ENCODE measurements at regions not wholly inside any gene's neighbourhood (a gene's known extent, or its start where the extent isn't known, plus 50 kb on each side); places are given as distances from the start of the nearest gene placed in this dataset.

- DNase-seq, result no peak
Observed at GRCh38 chr14:48546996-48547395, 871.6 kb upstream of the MDGA2 start.

DNA sequence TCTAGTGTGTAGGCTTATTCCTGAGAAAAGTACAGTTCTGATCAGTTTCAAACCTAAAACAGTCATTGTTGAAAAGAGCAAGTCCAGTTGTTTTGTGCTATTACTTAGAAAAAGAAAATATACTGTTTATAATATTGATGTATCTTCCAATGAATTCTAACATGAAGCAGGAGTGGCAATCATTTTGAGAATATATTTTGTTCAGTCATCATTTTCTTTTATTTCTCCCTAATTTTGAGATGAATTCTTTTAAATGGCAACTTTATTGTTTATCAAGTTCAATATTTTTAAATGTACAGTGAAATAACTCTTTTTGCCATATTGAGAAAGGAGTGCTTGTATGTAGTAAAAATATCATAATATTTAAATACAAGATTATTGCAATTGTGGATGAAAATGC is 862.2 kb upstream of the MDGA2 start:
- DNase-seq, result no peak

GRCh38 chr14:48536318-48536717 is 860.9 kb upstream of the MDGA2 start:
- no peak for DNase-seq

- DNase-seq, result no peak
Observed at GRCh38 chr14:48527832-48528231, 852.4 kb upstream of the MDGA2 start.

DNA sequence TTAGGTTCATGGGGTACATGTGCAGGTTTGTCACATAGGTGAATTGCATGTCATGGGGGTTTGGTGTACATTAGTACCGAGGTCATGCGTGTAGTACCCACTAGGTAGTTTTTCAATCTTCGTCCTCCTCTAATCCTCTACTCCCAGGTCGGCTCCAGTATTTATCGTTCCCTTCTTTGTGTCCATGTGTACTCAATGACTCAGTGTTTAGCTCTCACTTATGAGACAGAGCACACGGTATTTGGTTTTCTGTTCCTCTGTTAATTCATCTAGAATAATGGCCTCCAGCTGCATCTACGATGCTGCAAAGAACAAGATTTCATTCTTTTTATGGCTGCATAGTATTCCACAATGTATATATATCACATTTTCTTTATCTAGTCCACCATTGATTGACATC is 850.9 kb upstream of the MDGA2 start:
- no peak for DNase-seq

DNA sequence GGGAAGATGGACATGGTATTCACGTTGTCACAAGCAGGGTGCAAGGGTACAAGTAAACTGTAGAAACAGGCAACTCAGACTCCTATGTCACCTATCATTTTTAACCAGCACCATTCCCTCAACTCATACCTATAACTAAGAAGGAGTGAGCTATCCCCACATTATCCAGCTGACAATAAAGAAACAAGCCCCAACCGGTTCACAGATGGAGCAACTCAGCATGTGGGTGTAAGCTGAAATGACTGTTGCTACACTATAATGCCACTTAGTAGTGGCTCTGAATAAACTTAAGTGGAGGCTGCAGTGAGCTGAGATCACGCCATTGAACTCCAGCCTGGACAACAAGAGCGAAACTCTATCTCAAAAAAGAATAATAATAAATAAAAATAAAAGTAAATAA is 829.5 kb upstream of the MDGA2 start:
- DNase-seq, result no peak

DNA sequence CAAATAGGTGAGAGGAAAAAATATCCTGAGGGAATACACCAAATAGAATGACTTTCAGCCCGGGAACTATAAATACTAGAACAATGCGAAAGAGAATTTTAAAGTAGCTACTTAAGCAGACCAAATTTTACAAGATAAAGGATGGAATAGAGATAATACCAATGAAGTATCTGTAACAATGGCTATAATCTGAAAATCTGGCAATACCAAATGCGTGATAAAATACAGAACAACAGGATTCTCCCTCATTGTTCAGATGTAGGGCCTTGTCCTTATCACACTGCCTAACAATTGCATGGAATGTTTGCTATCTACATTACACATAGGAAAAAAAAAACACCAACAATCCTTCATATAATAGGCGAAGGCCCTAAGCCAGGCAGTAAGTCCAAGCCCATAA is 815.4 kb upstream of the MDGA2 start:
- no peak for DNase-seq

- no peak for DNase-seq
Observed at GRCh38 chr14:48473944-48474343, 798.5 kb upstream of the MDGA2 start.

- no peak for DNase-seq
Observed at GRCh38 chr14:48456051-48456450, 780.6 kb upstream of the MDGA2 start.

- DNase-seq, result no peak
Observed at GRCh38 chr14:48454887-48455286, 779.5 kb upstream of the MDGA2 start.

DNA sequence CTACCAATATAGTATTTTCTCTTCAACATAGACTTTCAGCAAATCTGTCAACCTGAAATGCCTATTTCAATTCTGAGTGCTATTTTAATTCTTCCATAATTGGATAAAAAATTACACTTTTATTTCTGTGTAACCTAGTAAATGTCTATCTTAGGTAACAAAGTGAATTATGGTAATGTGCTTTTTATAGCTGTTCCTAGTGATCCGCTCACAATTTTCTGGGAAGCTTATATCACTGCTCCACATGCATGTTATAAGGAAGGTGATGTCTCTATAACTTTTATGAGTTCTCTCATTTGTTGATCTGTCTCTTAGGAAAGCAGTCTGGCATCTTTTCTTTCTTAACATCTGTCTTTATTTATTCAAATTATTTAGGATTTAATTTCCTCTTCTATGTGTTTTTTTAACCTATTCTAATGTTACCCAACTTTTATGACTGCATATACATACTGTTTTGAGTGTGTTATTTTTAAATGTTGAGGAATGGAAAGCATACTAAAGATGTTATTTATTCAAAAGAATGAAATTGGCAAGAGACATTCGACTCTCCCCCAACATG is 777.1 kb upstream of the MDGA2 start:
- no peak for DNase-seq

- no peak for DNase-seq
Observed at GRCh38 chr14:48435221-48435620, 759.8 kb upstream of the MDGA2 start.

GRCh38 chr14:48430805-48431204 is 755.4 kb upstream of the MDGA2 start:
- DNase-seq, result no peak

DNA sequence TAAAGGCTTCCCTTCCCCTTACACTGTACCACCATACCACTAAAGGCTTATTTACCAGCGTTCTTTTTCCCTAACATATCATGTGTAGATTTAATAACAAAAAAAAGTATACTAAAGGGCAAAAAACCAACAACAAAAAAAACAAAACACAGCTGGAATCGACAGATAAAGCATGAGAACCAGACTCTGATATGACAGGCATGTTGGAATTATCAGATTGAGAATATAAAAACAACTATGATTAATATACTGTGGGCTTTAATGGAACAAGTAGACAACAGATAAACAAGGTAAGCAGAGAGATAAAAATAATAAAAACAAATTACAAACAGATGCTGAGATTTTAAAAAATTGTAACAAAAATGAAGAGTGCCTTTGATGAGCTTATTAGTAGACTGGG is 754.1 kb upstream of the MDGA2 start:
- DNase-seq, result no peak

DNA sequence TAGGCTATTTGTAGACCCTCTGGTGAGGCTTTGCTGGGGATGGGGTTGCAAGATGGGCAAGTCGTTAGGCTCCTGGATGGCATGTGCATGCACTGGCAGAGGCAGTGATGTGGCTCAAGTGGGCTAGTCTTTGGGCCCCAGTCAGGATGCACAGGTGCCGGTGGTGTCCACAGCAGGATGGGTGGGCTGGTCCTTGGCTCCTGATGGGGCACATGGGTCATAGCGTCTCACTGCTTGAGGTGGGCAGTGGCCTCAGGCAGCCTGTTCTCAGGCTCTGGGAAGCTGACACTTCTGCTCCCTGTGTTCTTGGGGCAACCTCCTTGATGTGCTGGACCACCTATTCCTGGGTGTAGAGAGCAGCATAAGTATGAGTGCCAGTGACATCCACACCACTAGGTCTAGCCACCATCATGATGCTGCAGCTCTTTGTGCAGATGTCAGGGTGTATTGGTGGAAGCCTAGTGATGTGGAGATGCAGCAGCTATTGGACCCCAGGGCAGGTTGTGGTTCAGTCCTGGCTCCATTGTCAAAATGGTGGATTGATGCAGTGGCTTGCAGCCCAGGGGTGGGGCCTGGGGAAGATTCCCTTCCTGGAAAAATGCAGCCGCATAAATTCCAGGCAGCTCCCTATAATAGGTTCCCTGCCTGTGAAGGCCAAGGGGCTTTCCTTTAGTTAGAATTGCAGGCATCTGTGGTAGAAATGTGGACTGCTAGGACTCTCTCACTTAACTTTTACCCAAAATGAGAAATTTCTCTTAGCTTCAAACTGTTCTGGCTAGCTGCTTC is 742.5 kb upstream of the MDGA2 start:
- DNase-seq, result no peak

DNA sequence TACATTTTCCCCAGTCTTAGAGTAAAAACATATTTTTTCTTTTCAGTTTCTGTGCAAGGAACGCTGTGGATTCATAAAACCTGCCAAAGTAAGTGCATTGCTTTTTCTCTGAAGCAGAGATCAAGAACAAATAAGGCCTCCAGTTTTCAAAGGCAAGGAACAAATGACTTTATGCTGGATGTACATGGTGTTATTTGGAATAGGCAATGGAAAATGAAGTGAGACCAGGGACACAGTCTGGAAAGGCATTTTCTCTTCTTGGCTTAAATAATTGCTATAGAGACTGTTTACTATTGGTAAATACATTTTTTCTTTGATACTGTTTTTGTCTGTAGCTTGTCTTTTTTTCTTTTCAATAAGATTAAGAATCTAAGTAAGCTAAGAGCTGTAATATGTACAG is 725.9 kb upstream of the MDGA2 start:
- no peak for DNase-seq

GRCh38 chr14:48398675-48399282 is 723.4 kb upstream of the MDGA2 start:
- DNase-seq, result no peak

DNA sequence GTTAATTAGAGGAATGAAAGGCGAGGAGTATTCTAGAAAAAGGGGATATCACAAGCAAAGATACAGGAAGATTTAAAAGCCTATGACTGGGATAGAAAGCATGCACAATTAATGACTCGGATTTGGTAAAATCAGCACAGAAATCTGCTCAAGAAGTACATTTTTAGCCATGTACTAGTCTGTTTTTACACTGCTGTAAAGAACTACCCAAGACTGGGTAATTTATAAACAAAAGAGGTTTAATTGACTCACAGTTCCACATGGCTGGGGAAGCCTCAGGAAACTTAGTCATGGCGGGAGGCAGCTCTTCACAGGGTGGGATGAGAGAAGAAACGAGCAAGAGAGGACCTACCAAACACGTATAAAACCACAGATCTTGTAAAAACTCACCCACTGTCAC is 716.3 kb upstream of the MDGA2 start:
- no peak for DNase-seq

DNA sequence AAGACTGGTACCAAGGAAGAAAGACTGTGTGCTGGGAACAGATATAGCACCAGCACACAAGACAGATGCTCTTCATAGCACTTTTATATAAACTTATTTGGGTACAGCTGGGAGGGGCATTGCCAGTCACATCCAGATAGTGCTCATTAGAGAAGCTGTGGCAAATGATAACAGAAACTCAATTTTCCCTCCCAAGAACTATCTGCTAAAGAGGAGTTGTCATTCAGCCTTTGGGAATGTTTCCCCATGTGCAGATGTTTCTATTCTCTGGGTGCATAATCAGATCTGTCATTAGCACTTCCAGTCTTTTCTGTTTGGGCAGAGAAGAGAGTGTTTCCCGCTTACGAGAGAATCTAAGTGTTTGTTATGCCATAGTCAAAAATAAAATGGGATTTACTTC is 714.9 kb upstream of the MDGA2 start:
- DNase-seq, result no peak

DNA sequence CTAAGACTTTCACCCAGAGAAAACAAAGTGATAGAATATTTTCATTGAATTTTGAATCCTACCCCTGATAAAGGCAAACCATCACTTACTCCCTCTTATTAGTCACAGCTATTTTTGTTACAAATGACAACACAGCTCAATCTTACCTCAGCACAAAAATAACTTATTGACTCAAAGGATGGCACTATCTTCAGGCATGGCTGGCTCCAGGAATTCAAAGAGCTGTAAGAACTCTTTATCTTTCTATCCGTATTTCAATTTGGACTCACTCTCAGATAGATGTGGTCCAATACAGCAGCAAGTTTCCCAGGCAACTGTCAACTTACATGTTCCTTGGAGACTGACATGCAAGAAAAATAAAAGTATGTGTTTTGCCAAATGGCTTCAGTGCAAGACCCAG is 709.4 kb upstream of the MDGA2 start:
- DNase-seq, result no peak

- no peak for DNase-seq
Observed at GRCh38 chr14:48382961-48383360, 707.6 kb upstream of the MDGA2 start.

- DNase-seq, result no peak
Observed at GRCh38 chr14:48378541-48378940, 703.1 kb upstream of the MDGA2 start.

DNA sequence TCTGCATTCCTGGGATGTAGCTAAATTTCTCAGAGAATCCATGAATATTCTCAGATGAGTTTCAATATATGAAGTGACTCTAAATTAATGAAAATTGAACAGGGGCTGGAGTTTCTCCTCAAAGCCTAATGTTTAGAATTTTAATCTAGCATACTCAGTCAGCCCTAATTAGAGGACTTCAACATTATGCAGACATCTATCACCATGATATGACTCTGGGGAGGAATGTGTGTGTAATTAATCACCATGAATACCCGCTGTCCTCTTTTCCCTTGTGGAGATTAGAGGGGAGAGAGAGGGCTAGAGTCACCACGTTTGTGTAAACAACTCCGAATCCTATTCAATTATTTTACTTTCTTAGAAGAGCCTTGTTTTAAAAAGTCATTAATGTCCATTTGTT is 698.6 kb upstream of the MDGA2 start:
- DNase-seq, result no peak

- no peak for DNase-seq
Observed at GRCh38 chr14:48350971-48351370, 675.6 kb upstream of the MDGA2 start.

DNA sequence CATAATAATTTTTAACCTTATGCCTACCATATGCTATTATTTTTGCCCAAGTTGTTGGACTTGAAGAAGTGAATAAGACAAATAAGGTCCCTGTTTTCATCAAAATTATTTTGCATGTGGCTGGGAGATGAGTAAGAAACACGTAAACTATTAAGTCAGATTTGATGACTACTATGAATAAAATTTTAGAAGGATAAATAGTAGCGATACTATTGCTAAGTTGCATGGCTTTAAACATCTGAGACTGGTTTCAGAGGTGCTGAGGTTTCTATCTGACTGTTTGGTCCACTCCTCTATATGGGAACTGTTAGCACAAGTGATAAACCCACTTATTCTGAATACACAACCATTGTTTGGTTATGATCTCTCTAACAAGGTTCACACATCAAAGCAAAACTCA is 674.3 kb upstream of the MDGA2 start:
- no peak for DNase-seq
